Jurkat, Clone E6-1 (cell line): ENCODE measurements at regions not wholly inside any gene's neighbourhood (a gene's known extent, or its start where the extent isn't known, plus 50 kb on each side); places are given as distances from the start of the nearest gene placed in this dataset.
A peak's percentile ranks its signal among the peaks of the same experiment; 100 is the strongest.
"Not testable (repeated sequence)": the region's sequence is repeated elsewhere in the genome, so short reads cannot be mapped to it uniquely, and the experiment has no call there.

Experiments used
- DNase-seq: peaks from one replicate; pipeline ENCODE4 v3.0.0-alpha.2; 2011; ENCODE audit warnings: low read depth, low spot score
- H3K4me3 ChIP-seq: 2 replicates; pipeline ENCODE4 v1.5.1; 2011; ENCODE audit warnings: mild to moderate bottlenecking, low read length, control low read depth, moderate library complexity

DNA sequence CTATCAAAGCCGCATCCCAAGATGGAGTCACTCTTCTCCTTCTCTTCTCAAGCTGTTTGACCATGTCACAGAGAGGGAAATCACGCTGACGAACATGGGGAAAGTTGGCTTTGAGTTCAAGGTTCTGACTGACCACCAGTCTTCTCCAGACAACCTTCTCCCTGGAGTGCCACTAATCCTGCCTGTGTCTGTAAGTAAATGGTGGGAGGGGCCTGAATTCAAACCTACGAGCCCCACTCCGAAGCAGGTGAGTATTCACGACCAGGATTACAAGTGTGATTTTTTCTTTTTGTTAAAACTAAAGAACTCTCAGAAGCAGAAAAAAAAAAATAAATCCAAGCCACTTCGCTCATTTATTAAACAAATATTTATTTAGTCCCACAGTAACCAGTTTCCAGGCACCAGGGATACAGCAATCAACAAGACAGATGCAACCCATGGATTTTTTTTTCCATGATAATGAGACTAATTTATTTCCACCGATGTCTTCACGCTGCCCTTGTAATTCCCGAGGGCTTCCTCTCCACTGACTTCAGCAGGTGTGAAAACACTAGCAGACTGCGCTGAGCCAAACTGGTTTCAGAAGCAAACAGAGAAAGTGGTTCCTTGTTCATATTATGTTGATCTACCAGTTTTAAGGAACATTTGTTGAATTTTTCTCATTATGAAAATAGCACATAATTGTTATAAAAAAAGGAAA is 206.0 kb upstream of the NBPF12 start:
- not testable (repeated sequence) for DNase-seq, H3K4me3 ChIP-seq

DNA sequence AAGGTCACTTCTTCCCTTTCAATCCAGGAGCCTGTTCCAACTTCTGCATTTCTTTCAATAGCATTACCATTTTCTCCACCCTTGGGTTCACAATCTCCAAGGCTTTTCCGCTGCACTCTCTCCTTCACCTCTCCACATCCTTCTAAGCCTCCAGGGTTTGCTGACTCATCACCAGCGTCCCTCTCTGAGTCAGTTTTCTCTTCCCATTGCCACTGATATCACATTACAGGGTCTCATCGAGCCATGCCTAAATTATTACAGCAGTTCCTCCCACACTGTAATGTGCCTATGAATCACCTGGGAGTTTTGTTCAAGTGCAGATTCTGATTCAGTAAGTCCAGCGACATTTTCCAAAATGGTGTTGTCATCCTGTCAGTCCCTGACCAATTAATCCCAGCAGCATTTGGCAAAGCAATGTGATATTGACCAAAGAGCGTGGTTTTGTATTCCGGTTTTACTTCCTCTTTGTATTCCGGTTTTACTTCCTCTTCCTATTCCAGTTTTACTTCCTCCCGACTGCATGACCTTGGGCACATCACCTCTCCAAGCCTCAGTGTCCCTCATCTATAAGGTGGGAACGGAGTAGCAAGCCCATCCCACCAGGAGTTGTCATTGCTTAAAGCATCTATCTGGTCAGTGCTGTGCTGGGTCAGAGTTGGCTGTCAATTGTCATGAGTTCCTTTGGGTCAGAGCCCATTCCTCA is 208.3 kb upstream of the NBPF12 start:
- H3K4me3 ChIP-seq, DNase-seq: not testable (repeated sequence)

DNA sequence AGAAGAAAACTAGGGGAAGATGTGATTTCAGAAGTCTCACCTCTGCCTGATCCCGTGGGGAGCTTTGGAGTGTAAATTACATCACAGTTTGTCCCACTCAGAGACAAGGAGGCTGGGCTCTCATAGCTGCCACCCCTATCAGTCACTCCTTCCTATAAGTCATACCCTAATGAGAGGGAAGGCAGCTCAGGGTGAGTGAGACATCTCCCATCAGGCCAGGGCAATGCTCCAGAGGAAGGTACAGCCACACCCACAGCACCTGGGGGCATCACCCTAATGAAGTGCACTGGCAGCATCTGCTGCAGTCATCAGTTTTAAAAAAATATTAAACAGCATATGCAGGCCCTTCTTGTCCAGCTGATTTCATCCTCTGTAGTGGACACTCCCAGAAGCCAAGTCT is 223.1 kb upstream of the NBPF12 start:
- not testable (repeated sequence) for DNase-seq, H3K4me3 ChIP-seq

DNA sequence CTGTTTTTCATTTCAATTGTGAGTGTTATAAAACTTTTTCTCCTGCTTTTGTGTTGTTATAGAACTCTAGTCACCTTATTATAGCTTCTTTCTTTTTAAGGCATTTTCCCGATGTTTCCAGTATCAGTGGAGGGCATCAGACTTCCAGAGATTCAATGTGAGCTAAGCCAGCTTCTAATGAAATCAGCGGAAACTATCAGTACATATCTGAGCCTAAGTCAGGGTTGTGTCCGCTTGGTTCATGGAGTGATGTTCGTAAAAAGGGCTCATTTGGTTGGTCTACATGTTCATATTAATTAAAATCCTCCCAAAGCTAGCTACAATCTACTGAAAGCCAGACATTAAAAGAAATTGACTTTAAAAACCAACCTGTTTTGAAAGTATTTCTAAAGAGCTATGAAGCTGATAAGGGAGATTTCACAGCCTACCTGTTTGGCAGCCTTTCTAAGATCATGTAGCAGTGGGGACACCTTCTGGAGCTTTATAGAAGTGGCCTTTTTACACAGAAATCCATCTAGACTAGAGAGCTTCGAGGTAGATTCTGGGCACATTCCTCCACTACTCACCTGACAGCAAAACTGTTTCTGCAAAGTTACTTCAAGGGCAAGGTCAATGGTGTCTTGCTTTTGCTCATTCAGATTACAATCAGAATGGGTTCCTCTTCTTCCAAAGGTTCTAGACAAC is 227.1 kb upstream of the NBPF12 start:
- H3K4me3 ChIP-seq = not testable (repeated sequence)
- DNase-seq = peak; percentile 37

DNA sequence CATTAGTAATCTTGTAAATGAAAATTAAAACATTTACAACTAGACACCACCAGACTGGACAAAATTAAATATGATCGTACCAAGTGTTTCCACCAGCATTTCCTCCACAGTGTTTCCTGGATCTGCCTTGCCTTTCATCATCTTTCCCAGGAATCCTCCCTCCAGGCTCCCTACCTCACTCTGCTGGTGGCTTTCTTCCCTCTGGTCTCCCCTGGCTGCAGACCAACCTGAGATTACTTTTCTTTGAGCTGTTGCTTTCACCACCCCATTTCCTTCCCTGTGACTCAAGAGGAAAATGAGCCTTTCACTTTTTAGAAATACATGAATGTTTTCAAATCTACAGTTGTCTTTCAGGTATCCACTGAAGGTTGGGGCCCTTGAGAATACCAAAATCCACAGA is 228.8 kb upstream of the NBPF12 start:
- H3K4me3 ChIP-seq, DNase-seq: not testable (repeated sequence)

DNA sequence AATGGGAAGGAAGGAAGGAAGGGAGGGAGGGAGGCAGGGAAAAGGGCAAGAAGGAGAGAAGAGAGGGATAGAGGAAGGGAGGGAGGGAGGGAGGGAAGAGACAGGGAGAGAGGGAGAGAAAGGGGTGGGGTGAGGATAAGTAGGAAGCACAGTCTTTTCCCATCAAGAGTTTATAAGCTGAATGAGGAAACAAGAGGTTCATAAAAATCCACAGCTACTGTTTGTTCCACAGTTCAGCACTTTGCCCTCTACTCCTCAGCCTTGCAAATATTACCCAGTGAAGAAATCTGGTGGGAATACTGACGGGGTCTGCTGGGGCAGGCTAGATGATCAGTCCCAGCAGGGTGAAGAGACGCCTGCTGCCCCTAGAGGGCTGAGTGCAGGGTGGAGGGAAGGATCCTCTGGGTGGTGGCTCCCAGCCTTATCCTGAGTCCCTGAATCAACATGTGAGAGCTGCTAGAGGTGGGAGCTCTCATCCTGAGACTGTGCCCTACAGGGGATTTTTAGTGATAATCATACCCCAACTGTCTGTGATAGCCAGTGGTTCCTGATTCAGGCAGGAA is 233.9 kb upstream of the NBPF12 start:
- not testable (repeated sequence) for H3K4me3 ChIP-seq, DNase-seq

DNA sequence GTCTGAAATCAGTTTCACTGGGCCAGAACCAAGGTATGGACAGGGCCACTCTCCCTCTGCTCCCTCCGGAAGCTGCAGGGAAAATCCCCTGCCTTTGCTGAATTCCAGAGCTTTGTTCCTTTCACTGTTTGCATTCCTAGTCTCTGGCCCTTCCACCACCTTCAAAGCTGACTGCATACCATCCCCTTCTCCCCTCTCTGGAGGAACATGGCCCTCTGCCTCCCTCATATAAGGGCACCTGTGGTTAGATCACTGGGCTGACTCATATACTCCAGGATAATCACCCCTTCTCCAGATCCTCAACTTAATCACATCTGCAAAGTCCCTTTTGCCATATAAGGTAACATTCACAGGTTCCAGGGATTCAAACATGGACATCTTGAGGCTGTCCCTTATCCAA is 236.8 kb upstream of the NBPF12 start:
- not testable (repeated sequence) for H3K4me3 ChIP-seq, DNase-seq

DNA sequence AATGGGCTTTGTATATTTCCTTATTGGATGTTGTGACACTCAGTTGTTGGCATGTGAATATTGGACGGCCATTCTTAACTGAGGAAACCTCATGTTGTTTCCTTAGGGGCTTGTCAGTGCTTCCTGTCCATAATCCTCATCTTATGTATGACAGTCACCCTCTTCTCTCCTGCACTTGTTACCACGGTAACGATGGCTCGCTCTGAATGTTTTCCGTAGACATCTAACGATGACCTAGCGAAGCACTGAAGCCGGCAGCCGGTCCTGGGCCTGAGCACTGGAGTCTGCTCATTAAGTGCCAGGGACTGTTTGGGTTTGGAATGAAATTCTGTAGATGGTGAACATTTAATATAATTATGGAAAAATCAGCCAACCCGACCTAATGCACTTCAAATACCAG is 242.7 kb upstream of the NBPF12 start:
- DNase-seq, H3K4me3 ChIP-seq: not testable (repeated sequence)

DNA sequence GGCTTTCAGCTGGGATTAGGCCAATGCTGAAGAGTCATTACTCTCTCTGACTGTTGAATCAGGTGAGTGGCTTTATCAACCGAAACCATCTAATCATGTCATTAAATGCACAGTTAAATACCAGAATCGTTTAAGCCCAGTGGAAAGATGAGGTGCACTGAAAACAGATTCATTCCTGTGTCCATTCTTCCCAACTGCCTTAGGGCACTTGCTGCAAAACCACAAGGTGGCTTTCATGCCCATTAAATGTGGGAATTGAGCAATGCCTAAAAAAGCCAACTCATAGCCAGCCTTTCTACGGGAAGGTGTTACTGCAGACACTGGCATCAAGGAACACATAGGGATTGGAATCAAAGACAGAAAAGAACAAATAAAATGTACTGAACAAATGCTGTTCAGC is 246.3 kb upstream of the NBPF12 start:
- H3K4me3 ChIP-seq, DNase-seq: not testable (repeated sequence)

DNA sequence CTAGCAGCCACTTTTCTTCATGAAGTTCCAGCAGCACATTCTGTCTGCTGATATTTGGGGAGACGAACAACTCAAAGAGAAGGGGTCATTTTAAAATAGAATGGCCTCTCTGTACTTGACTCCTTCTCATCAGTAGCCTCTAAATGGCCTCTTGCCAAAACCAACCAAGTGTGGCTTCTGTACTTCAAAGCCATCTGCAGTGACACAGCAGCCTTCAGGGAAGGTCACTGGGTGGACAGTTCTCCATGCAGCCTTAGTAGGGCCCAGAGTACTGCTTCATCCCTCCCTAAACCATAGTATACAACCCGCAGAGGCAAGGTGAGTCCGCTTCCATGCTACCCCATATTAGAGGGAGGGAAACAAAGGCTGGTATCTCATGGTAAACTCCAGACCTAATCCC is 249.2 kb upstream of the NBPF12 start:
- not testable (repeated sequence) for H3K4me3 ChIP-seq, DNase-seq

DNA sequence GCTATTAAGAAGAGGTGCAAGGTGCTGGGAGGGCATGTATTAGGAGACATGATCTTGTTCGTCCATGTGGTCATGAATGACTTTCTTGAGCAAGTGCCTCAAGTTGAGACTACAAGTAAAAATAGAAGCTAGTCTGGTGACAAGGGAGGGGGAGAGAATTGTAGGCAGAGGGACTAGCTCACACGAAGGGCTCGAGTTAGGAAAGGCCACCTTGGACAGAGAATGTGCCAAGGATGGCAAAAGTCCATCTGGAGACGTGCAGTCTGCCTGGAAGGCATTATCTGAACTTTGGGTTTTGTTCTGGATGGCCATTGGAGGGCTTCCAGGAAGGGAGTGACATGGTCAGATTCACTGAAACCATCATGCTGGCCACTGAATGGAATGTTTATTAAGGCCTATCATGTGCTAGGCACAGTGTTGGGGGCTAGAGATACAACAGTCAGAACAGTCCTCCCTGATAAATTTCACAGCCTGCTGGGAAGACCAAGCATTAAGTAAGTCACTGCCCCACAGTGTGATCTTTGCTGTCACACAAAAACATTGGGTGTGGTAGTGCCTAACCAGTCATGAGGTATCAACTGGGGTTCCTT is 251.3 kb upstream of the NBPF12 start:
- not testable (repeated sequence) for H3K4me3 ChIP-seq, DNase-seq

DNA sequence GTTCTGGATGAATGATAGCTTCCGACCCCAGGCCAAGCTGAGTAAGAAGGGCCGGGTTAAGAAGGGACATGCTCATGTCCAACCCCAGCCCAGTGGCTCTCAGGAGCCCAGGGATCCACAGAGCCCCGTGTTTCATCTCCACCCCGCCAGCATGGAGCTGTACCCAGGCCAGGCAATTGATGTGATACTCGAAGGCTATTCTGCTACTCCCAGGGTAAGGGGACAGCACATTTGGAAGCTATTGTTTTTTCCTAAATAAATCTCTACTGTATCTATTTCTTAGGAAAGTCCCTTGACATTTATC is 255.0 kb upstream of the NBPF12 start:
- H3K4me3 ChIP-seq, DNase-seq: not testable (repeated sequence)

DNA sequence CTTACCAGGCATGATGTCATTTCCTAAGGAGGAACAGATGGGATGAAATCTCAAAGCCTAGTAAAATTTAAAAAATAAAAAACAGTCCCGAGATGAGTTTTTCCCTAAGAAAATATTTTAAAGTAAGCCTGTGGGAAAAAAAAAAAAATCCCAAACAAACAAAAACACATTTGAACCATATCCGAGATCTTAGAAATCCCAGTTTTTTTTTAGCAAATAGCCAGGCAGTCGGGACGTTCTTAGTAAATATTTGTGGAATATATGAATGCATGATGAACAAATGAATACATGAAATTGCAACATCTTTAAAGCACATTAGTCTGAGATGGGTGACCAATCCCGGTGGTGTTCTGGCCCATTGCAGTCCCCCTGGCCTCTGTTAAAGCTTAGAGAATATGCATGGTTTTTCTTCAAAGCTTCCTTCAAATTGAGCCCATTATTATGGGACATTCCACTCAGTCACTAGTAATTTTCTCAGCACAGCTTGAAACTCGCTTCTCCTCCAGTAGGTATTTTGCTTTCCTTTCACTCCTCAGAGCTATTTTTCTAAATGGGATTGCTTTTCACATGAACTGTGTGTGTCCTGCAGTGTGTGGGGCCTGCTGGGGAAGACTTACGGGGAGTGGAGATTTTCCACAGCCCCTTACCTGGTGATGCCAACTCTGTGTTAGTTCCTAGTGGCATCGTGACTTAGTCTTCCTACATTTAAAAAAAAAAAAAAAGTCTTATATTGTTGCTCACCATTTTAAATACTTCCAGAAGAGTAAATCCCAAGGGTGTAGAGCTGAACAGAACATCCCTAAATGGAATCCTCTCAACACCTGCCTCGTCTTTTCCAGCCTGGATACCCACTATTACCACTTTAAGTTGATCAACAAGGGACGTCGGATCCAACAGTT is 255.6 kb upstream of the NBPF12 start:
- not testable (repeated sequence) for DNase-seq, H3K4me3 ChIP-seq

DNA sequence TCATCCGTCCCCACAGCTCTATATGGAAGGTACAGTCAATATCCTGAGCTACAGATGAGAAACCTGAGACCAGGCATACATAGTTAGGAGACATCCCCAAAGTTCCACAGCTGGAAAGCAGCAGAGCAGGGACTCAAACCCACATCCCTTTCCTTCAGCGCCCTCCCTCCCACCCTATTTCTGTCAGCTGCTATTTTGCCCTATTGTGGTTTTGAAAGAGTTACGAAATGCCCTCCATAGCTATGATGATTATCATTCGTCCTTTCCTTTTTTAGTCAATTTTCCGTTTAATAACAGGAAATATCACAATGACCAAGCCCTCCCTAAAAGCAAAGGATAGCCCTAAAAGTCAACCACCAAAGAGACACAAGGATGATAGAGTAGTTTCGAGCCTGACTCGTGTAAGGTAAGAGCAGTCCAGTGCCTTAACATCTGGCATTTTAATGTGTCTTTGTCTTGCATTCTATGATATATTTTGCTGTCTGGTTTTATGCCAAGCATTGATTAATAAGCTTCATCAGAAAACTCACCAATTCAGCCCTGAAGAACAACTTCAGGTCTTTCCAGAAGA is 264.3 kb upstream of the NBPF12 start:
- H3K4me3 ChIP-seq, DNase-seq: not testable (repeated sequence)

DNA sequence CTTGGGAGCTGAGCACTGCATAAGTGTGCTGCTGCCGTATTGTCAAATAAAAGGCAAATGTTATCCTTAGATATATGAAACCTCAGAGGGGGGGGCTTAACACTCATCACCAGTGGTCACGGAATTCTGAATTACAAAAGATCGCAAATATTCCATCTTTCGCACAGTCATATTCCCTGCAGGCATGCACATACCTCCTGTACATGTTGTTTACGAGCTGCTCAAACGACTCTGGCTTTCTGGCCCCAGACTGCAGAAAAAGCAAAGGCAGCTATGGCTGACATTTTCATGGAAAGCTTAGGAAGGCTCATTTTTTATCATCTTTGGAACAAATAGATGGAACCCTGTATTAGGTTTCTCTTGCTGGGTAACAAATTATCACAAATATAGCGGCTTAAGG is 265.5 kb upstream of the NBPF12 start:
- DNase-seq, H3K4me3 ChIP-seq: not testable (repeated sequence)

DNA sequence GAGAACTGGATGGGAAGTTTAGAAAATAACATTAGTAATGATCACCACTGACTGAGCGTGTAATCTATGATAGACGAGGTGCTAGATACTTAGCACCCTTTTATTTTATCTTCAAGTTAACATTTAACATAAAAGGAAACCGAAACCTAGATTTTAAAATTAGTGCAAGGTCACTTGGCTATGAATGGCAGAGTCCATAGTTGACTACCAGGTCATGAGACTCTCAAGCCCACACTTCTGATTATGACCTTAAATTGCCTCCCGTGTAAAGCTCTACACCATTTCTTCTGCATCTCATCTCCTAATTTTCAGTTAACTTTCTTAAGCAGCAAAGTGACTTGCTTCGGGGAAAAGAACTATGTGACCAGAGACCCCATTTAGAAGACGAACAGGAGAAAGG is 266.5 kb upstream of the NBPF12 start:
- not testable (repeated sequence) for DNase-seq, H3K4me3 ChIP-seq

DNA sequence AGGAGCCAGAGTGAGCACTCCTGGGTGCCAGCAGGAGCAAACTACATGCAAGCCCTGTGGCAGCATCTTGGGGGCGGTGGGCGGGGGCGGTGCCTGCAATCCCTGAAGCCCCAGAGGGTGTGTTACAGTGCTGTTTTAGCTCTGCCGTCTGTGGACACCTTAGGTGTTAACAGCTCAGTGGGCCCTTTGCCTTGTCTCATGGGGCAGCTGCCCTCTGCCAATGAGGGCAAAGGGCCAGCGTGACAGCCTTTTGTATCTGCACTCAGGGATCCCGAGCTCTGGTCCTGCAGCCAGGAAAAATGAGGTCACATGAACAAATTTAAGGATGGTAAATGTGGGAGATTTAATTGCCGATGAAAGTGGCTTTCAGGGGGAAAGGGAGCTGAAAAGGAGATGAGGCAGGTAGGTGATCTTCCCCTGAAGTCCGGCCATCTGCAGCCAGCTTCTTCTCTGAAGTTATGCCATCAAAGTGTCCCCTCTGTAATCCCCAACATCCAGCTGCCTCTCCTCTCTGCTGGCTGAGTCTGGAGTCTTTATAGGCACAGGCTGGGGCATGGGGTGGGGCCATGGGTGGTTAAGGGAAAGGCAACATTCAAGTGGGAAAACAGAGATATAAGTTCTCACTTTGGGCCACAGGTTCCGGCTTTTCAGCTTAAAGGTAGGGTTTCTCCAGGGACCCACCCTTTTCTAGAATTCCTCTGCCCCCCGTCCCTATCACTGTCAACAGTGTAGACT is 267.1 kb upstream of the NBPF12 start:
- DNase-seq, H3K4me3 ChIP-seq: not testable (repeated sequence)

DNA sequence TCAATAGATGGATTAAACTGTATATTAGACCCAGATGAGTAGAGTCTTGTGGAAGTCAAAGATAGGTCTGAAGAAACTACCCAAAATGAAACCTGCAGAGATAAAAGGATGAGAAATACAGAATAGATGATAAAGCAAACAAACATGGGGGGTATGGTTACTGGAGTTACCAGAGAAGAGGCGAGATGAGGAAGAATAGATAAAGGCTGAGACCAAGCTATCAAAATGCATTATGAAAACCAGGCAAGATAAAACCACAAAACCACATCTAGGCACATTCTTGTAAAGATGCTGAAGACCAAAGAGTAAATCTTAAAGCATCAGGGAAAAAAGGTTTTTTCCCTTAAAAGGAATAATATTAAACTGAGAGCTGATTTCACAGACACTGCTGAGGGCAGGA is 271.8 kb upstream of the NBPF12 start:
- H3K4me3 ChIP-seq, DNase-seq: not testable (repeated sequence)
